ENCODE measurements at regions not wholly inside any gene's neighbourhood (a gene's known extent, or its start where the extent isn't known, plus 50 kb on each side); places are given as distances from the start of the nearest gene placed in this dataset.

GRCh38 chr7:96636342-96636860, 73.2 kb downstream of the SEM1 start:
- TF ChIP-seq CTCF (IDR thresholded peaks at IDR 0.05) = no peak
- TF ChIP-seq POLR2A (IDR thresholded peaks at IDR 0.05; ENCODE audit: low read depth) = no peak
- no peak for TF ChIP-seq POLR2AphosphoS5 (IDR thresholded peaks at IDR 0.05)
- no peak for TF ChIP-seq EP300 (IDR thresholded peaks at IDR 0.05)
